Peyer's patch (tissue), 4 donors: ENCODE measurements at regions not wholly inside any gene's neighbourhood (a gene's known extent, or its start where the extent isn't known, plus 50 kb on each side); places are given as distances from the start of the nearest gene placed in this dataset.

Experiments
- CTCF ChIP-seq, 6 experiments: fragments of 450-650 bp in 4 of 6; fragments of 200-600 bp in 2 of 6; sonication (generic) in 1 of 6; IDR thresholded peaks; one replicate each; pipeline ENCODE4 v1.5.1; 2017 to 2019; ENCODE audit warnings: antibody characterized with exemption in 6 of 6, mild to moderate bottlenecking in 3 of 6, moderate library complexity in 1 of 6
- POLR2A ChIP-seq, 2 donors: fragments of 450-650 bp; IDR thresholded peaks; one replicate each; pipeline ENCODE4 v1.5.1; 2017; ENCODE audit warnings: antibody characterized with exemption in 2 of 2, mild to moderate bottlenecking in 2 of 2, moderate library complexity in 2 of 2

GRCh38 chr12:124433879-124434278 is 133.5 kb downstream of the NCOR2 start:
- TF ChIP-seq CTCF (IDR thresholded peaks at IDR 0.05) (no peak), POLR2A (IDR thresholded peaks at IDR 0.05) (no peak)
